Gastrocnemius medialis (tissue), 4 donors: ENCODE measurements at regions not wholly inside any gene's neighbourhood (a gene's known extent, or its start where the extent isn't known, plus 50 kb on each side); places are given as distances from the start of the nearest gene placed in this dataset.

Experiments used
- ATAC-seq, 2 donors: fragments of 150-250 bp; one replicate each; pipeline ENCODE4 v1.9.1; 2016
- DNase-seq, 2 donors: peaks; one replicate each; pipeline ENCODE4 v3.0.0-alpha.2; 2019
- H3K27ac ChIP-seq, 4 donors: fragments of 200-600 bp; sonication (generic); 1 replicate in 1 of 4; 2 replicates in 3 of 4; pipeline ENCODE4 v1.5.1; 2016 to 2018; ENCODE audit warnings: mild to moderate bottlenecking in 2 of 4, moderate library complexity in 1 of 4
- H3K27me3 ChIP-seq, 3 donors: fragments of 200-600 bp; sonication (generic) in 2 of 3; 1 replicate in 1 of 3; 2 replicates in 2 of 3; pipeline versions ENCODE4 v1.5.1 to v1.6.0; 2016 to 2019; ENCODE audit warnings: mild to moderate bottlenecking in 1 of 3, moderate library complexity in 1 of 3
- H3K36me3 ChIP-seq, 2 donors: fragments of 200-600 bp; sonication (generic) in 1 of 2; one replicate each; pipeline ENCODE4 v1.5.1; 2017 to 2018
- H3K4me1 ChIP-seq, 2 donors: fragments of 200-600 bp; sonication (generic) in 1 of 2; one replicate each; pipeline ENCODE4 v1.5.1; 2016 to 2017; ENCODE audit warnings: mild to moderate bottlenecking in 2 of 2
- H3K4me3 ChIP-seq, 4 donors: fragments of 200-600 bp; sonication (generic) in 3 of 4; 1 replicate in 1 of 4; 2 replicates in 3 of 4; pipeline ENCODE4 v1.5.1; 2016 to 2019; ENCODE audit warnings: mild to moderate bottlenecking in 2 of 4
- H3K9me3 ChIP-seq, 3 donors: fragments of 200-600 bp; sonication (generic) in 2 of 3; 1 replicate in 1 of 3; 2 replicates in 2 of 3; pipeline ENCODE4 v1.5.1; 2016 to 2019
- POLR2A ChIP-seq, 2 donors: fragments of 450-650 bp; IDR thresholded peaks; one replicate each; pipeline ENCODE4 v1.6.1; 2017; ENCODE audit warnings: antibody characterized with exemption in 2 of 2, mild to moderate bottlenecking in 2 of 2, moderate library complexity in 2 of 2
- in situ Hi-C, 4 donors: fragments of 200-750 bp; cut with MboI; loops; one replicate each; pipeline versions ENCODE4 v1.15.0 to v1.8.0; 2017; ENCODE audit warnings: low sequenced_read_pairs in 4 of 4
- intact Hi-C: fragments of 100-400 bp; cut with DNase I; formaldehyde crosslinking; loops from one replicate; pipeline ENCODE4 v1.15.1; 2023; ENCODE audit warnings: low total_unique reads
- TF ChIP-seq, protein P1 (sequence below), 5 experiments: fragments of 450-650 bp in 3 of 5; fragments of 200-600 bp in 2 of 5; sonication (generic) in 2 of 5; IDR thresholded peaks in 4 of 5; conservative IDR thresholded peaks in 1 of 5; 1 replicate in 4 of 5; 2 replicates in 1 of 5; pipeline ENCODE4 v1.5.1; 2016 to 2019; ENCODE audit warnings: antibody characterized with exemption in 5 of 5, mild to moderate bottlenecking in 3 of 5, moderate library complexity in 3 of 5

DNA sequence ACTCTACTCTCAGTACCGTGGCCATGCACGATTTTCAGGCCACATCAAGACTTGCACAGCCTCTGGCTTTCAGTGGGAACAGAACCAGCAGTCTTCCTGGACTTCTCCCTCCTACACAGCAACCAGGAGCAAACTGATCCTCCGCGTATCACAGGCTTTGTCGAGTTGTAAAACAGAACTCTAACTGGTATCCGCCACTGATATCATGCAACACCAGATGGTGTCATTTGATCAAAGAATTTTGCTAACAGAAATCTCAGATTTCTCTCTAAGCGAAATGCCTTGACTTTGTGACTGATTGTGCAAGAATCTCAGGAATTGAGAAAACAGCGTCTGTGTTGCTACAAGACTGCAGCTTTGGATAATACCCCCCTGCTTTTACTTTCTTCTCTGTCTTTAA, 85.7 kb downstream of the COPS8 start:
- DNase-seq = peak in 1 of 2 donors; percentile 43
- in situ Hi-C loops (no loop called here), intact Hi-C loops (loop anchor here (2.0 kb wide), 1 partner anchor 239 kb away; no protein-coding TSS in a partner anchor)
- H3K36me3 ChIP-seq = no peaks in the 10 kb centered on the region
- no peaks in the 10 kb centered on the region for H3K9me3 ChIP-seq
- H3K4me1 ChIP-seq = peaks cover 0 to 4% of the 10 kb centered on the region in 2 donors
- peak; percentile 81 to 83 for ATAC-seq
- peak in 1 of 2 donors; percentile 21 for TF ChIP-seq POLR2A (IDR thresholded peaks at IDR 0.05)
- TF ChIP-seq, protein P1, sequence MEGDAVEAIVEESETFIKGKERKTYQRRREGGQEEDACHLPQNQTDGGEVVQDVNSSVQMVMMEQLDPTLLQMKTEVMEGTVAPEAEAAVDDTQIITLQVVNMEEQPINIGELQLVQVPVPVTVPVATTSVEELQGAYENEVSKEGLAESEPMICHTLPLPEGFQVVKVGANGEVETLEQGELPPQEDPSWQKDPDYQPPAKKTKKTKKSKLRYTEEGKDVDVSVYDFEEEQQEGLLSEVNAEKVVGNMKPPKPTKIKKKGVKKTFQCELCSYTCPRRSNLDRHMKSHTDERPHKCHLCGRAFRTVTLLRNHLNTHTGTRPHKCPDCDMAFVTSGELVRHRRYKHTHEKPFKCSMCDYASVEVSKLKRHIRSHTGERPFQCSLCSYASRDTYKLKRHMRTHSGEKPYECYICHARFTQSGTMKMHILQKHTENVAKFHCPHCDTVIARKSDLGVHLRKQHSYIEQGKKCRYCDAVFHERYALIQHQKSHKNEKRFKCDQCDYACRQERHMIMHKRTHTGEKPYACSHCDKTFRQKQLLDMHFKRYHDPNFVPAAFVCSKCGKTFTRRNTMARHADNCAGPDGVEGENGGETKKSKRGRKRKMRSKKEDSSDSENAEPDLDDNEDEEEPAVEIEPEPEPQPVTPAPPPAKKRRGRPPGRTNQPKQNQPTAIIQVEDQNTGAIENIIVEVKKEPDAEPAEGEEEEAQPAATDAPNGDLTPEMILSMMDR (IDR thresholded peaks at IDR 0.05 in 4 of 5, conservative IDR thresholded peaks at IDR 0.05 in 1 of 5) = no peak
- no peak overlapping the region for H3K4me3 ChIP-seq
- peak overlapping the region; percentile 54 to 66 (median 56) for H3K27ac ChIP-seq
- no peaks in the 10 kb centered on the region for H3K27me3 ChIP-seq

DNA sequence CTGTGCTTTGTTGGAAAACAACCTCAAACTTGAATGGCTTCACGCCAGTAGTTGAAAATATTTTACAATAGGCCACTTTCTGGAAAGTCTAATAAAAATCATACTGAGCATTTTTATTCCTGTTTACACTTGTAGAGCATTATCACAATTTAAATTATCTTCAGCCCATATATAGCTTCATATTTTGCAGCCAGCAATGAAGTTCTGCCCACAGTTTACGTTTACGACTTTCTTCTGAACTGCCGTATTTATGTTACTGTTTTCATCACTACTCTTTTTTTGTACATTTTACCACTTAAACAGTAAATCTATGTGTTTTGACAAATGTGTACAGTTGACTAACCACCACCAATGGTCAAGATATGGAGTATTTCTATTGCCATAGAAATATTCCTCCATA, 86.2 kb downstream of the COPS8 start:
- intact Hi-C loops = loop anchor here (2.0 kb wide), 1 partner anchor 239 kb away; no protein-coding TSS in a partner anchor
- H3K4me3 ChIP-seq = no peak overlapping the region
- no peaks in the 10 kb centered on the region for H3K27me3 ChIP-seq
- DNase-seq (no peak), ATAC-seq (no peak)
- no peak for TF ChIP-seq POLR2A (IDR thresholded peaks at IDR 0.05)
- TF ChIP-seq, protein P1 (IDR thresholded peaks at IDR 0.05 in 4 of 5, conservative IDR thresholded peaks at IDR 0.05 in 1 of 5) = no peak
- no peaks in the 10 kb centered on the region for H3K36me3 ChIP-seq
- in situ Hi-C loops = no loop called here
- peaks cover 0 to 4% of the 10 kb centered on the region in 2 donors for H3K4me1 ChIP-seq
- no peaks in the 10 kb centered on the region for H3K9me3 ChIP-seq
- H3K27ac ChIP-seq = peak overlapping the region; percentile 35 to 66 (median 54)

DNA sequence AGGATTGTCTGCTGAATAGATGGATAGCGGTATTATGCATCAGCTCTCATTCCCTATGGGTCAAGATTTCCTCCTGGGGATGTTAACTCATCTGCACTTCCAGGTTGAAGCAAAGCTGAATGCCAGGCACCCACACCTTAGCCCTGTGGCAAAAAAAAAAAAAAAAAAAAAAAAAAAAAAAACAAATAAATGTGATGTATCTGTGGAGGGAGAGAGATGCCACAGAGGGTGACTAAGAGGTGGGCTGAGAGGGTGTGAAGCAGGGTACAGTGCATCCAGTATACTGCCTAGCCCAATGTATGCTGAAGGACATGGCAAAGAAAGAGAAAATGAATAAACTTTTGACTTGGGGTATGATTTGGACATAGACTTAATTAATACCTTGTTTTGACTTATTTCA, 91.4 kb downstream of the COPS8 start:
- no peak for DNase-seq
- no peak for ATAC-seq
- intact Hi-C loops = loop anchor here (5.0 kb wide), 1 partner anchor 80 kb away; no protein-coding TSS in a partner anchor
- Histone ChIP-seq H3K36me3 (no peaks in the 10 kb centered on the region), H3K27me3 (no peaks in the 10 kb centered on the region), H3K9me3 (no peaks in the 10 kb centered on the region), H3K4me3 (no peak overlapping the region), H3K4me1 (no peaks in the 10 kb centered on the region), H3K27ac (no peak overlapping the region)
- no peak for TF ChIP-seq POLR2A (IDR thresholded peaks at IDR 0.05)
- TF ChIP-seq, protein P1 (IDR thresholded peaks at IDR 0.05 in 4 of 5, conservative IDR thresholded peaks at IDR 0.05 in 1 of 5) = no peak
- in situ Hi-C loops = no loop called here

DNA sequence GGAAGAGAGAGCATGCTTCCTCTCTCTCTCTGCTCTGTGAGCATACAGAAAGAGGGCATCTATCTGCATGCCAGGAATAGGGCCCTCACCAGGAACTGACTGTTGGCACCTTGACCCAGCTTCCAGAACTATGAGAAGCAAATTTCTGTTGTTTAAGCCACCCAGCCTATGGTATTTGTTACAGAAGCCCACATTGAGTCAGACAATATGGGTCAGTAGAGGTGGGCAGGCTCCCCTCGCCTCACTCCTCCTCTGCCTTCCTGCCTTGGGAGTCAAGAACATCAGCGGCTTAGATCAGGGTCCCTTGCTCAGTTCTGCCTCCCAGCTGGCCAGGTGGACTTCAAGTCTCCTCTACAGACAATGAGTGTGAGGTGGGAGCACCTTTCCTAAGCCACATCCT, 92.3 kb downstream of the COPS8 start:
- Histone ChIP-seq H3K9me3 (no peaks in the 10 kb centered on the region), H3K4me1 (no peaks in the 10 kb centered on the region), H3K27me3 (no peaks in the 10 kb centered on the region), H3K36me3 (no peaks in the 10 kb centered on the region), H3K27ac (no peak overlapping the region), H3K4me3 (no peak overlapping the region)
- TF ChIP-seq, protein P1 (IDR thresholded peaks at IDR 0.05 in 4 of 5, conservative IDR thresholded peaks at IDR 0.05 in 1 of 5) = no peak
- no peak for TF ChIP-seq POLR2A (IDR thresholded peaks at IDR 0.05)
- DNase-seq = no peak
- in situ Hi-C loops (no loop called here), intact Hi-C loops (loop anchor here (5.0 kb wide), 1 partner anchor 79 kb away; no protein-coding TSS in a partner anchor)
- ATAC-seq = no peak

DNA sequence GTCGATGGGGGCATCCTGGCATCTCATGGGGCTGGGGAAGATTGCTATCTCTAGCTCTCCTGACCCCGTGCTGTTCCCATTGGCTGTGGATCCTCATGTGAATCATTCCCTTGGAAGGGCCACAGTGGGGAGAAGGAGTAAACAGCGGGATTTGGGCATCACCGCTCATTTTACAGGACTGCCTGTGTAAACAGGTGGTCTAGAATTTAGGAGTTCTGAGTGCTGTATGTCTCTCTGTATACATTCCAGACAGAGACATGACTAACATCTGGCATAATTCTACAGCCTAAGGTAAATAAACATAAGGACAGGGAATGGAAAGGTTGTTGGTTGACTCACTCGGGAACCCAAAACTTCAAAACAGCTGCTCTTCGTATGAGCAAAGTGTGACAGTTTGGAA, 92.7 kb downstream of the COPS8 start:
- Histone ChIP-seq H3K4me3 (no peak overlapping the region), H3K9me3 (no peaks in the 10 kb centered on the region), H3K27ac (no peak overlapping the region), H3K27me3 (no peaks in the 10 kb centered on the region), H3K4me1 (no peaks in the 10 kb centered on the region), H3K36me3 (no peaks in the 10 kb centered on the region)
- ATAC-seq (no peak), DNase-seq (no peak)
- intact Hi-C loops = loop anchor here (5.0 kb wide), 1 partner anchor 79 kb away; no protein-coding TSS in a partner anchor
- in situ Hi-C loops = no loop called here
- TF ChIP-seq, protein P1 (IDR thresholded peaks at IDR 0.05 in 4 of 5, conservative IDR thresholded peaks at IDR 0.05 in 1 of 5) = no peak
- no peak for TF ChIP-seq POLR2A (IDR thresholded peaks at IDR 0.05)
